Smooth muscle cell (in vitro differentiated cells): ENCODE measurements at regions not wholly inside any gene's neighbourhood (a gene's known extent, or its start where the extent isn't known, plus 50 kb on each side); places are given as distances from the start of the nearest gene placed in this dataset.

ENCODE experiments used
- DNase-seq: peaks from one replicate; lab custom pipeline; 2025; ENCODE audit not compliant: unreplicated experiment; lab: John Stamatoyannopoulos, UW
- H2AFZ ChIP-seq: fragments of 200-600 bp; sonication (generic); 2 replicates; pipeline ENCODE4 v1.6.0; 2016; ENCODE audit warnings: antibody characterized with exemption, low read depth, mild to moderate bottlenecking
- H3F3A ChIP-seq: fragments of 200-600 bp; sonication (generic); 2 replicates; pipeline ENCODE4 v1.6.0; 2017; ENCODE audit warnings: antibody characterized with exemption, low read depth
- H3K27ac ChIP-seq: fragments of 200-600 bp; sonication (generic); 2 replicates; pipeline ENCODE4 v1.5.1; 2016; ENCODE audit warnings: low read depth, mild to moderate bottlenecking
- H3K27me3 ChIP-seq: fragments of 200-600 bp; sonication (generic); 2 replicates; pipeline ENCODE4 v1.6.1; 2016; ENCODE audit warnings: low read depth, mild to moderate bottlenecking
- H3K36me3 ChIP-seq: fragments of 200-600 bp; sonication (generic); 2 replicates; pipeline ENCODE4 v1.5.1; 2016; ENCODE audit warnings: low read depth
- H3K4me1 ChIP-seq: fragments of 200-600 bp; sonication (generic); 2 replicates; pipeline ENCODE4 v1.5.1; 2016; ENCODE audit warnings: low read depth
- H3K4me2 ChIP-seq: fragments of 200-600 bp; sonication (generic); 2 replicates; pipeline ENCODE4 v1.6.0; 2016; ENCODE audit warnings: mild to moderate bottlenecking
- H3K4me3 ChIP-seq: fragments of 200-600 bp; sonication (generic); 2 replicates; pipeline ENCODE4 v1.5.1; 2016; ENCODE audit warnings: mild to moderate bottlenecking
- H3K79me2 ChIP-seq: fragments of 200-600 bp; sonication (generic); 2 replicates; pipeline ENCODE4 v1.6.0; 2016; ENCODE audit warnings: low read depth, mild to moderate bottlenecking
- H3K9ac ChIP-seq: fragments of 200-600 bp; sonication (generic); 2 replicates; pipeline ENCODE4 v1.6.0; 2016; ENCODE audit warnings: low read depth
- H3K9me3 ChIP-seq: fragments of 200-600 bp; sonication (generic); replicated peaks from 2 replicates; pipeline ENCODE4 v1.5.1; 2016; ENCODE audit warnings: low read depth
- H4K20me1 ChIP-seq: fragments of 200-600 bp; sonication (generic); 2 replicates; pipeline ENCODE4 v1.6.0; 2016; ENCODE audit warnings: low read depth
- CTCF ChIP-seq: fragments of 200-600 bp; sonication (generic); IDR thresholded peaks from 2 replicates; pipeline ENCODE4 v1.5.1; 2017; ENCODE audit warnings: borderline replicate concordance, mild to moderate bottlenecking, antibody characterized with exemption; ENCODE audit not compliant: insufficient read depth, poor library complexity, severe bottlenecking
- WGBS: methylation state at CpG from one replicate; pipeline ENCODE4 v1.1.7; 2016; ENCODE audit warnings: low lambda C conversion rate; 5-methylcytosine and 5-hydroxymethylcytosine counted together

- Histone ChIP-seq H3K9me3 (no peaks in the 10 kb centered on the region), H2AFZ (no peak overlapping the region), H3K36me3 (no peaks in the 10 kb centered on the region), H3K27ac (no peak overlapping the region), H3K4me2 (no peak overlapping the region), H3K79me2 (no peaks in the 10 kb centered on the region), H3F3A (no peaks in the 10 kb centered on the region), H3K4me3 (no peak overlapping the region), H3K9ac (no peak overlapping the region), H3K27me3 (no peaks in the 10 kb centered on the region), H4K20me1 (no peaks in the 10 kb centered on the region), H3K4me1 (no peaks in the 10 kb centered on the region)
- DNase-seq, result no peak
- no peak for TF ChIP-seq CTCF
- 53% methylated on average over 3 of the region's 3 CpGs for WGBS
Measured at GRCh38 chrX:144275843-144276242, 392.0 kb downstream of the UBE2NL start.

GRCh38 chrX:144293229-144293628 lies 409.4 kb downstream of the UBE2NL start:
- Histone ChIP-seq H3K9ac (no peak overlapping the region), H3K4me1 (no peaks in the 10 kb centered on the region), H4K20me1 (no peaks in the 10 kb centered on the region)

GRCh38 chrX:144295921-144296320 lies 412.1 kb downstream of the UBE2NL start:
- 82% methylated on average over 1 of the region's 1 CpG for WGBS
- Histone ChIP-seq H3K9me3 (no peaks in the 10 kb centered on the region), H4K20me1 (no peaks in the 10 kb centered on the region), H3K4me1 (no peaks in the 10 kb centered on the region), H3K27ac (no peak overlapping the region), H2AFZ (no peak overlapping the region), H3K79me2 (no peaks in the 10 kb centered on the region), H3K4me3 (no peak overlapping the region), H3K27me3 (no peaks in the 10 kb centered on the region), H3K4me2 (no peak overlapping the region), H3F3A (no peaks in the 10 kb centered on the region), H3K36me3 (no peaks in the 10 kb centered on the region), H3K9ac (no peak overlapping the region)
- no peak for TF ChIP-seq CTCF
- DNase-seq, result no peak

More at GRCh38 chrX:144293229-144293628, 409.4 kb downstream of the UBE2NL start:
- Histone ChIP-seq H3F3A (no peaks in the 10 kb centered on the region), H3K4me2 (no peak overlapping the region), H3K27me3 (no peaks in the 10 kb centered on the region), H3K79me2 (no peaks in the 10 kb centered on the region), H3K27ac (no peak overlapping the region), H3K9me3 (no peaks in the 10 kb centered on the region), H3K4me3 (no peak overlapping the region), H2AFZ (no peak overlapping the region), H3K36me3 (no peaks in the 10 kb centered on the region)
- DNase-seq, result no peak
- no peak for TF ChIP-seq CTCF
- WGBS, result 74% methylated on average over 2 of the region's 2 CpGs

- Histone ChIP-seq H3K9me3 (no peaks in the 10 kb centered on the region), H3K4me2 (no peak overlapping the region), H2AFZ (no peak overlapping the region), H3K4me3 (no peak overlapping the region), H4K20me1 (no peaks in the 10 kb centered on the region), H3F3A (no peaks in the 10 kb centered on the region), H3K4me1 (no peaks in the 10 kb centered on the region), H3K27me3 (no peaks in the 10 kb centered on the region), H3K27ac (no peak overlapping the region), H3K36me3 (no peaks in the 10 kb centered on the region), H3K9ac (no peak overlapping the region), H3K79me2 (no peaks in the 10 kb centered on the region)
- no peak for DNase-seq
- WGBS, result 61% methylated on average over 2 of the region's 2 CpGs
- TF ChIP-seq CTCF, result no peak
Measured at GRCh38 chrX:144297221-144297620, 413.4 kb downstream of the UBE2NL start.
